Stimulated activated CD8-positive, alpha-beta memory T cell treated with anti-CD3 and anti-CD28 coated beads, Interleukin-7, amount 100 ng/mL, for 1 hour (primary cell): ENCODE measurements at regions not wholly inside any gene's neighbourhood (a gene's known extent, or its start where the extent isn't known, plus 50 kb on each side); places are given as distances from the start of the nearest gene placed in this dataset.
"Not testable (repeated sequence)": the region's sequence is repeated elsewhere in the genome, so short reads cannot be mapped to it uniquely, and the experiment has no call there.

Experiments
- DNase-seq, 2 donors: peaks; one replicate each; pipeline ENCODE4 v3.0.0-alpha.2; 2020; ENCODE audit warnings: low read depth in 2 of 2

GRCh38 chr14:89493406-89493805 lies 76.4 kb upstream of the FOXN3 start:
- no peak for DNase-seq

DNA sequence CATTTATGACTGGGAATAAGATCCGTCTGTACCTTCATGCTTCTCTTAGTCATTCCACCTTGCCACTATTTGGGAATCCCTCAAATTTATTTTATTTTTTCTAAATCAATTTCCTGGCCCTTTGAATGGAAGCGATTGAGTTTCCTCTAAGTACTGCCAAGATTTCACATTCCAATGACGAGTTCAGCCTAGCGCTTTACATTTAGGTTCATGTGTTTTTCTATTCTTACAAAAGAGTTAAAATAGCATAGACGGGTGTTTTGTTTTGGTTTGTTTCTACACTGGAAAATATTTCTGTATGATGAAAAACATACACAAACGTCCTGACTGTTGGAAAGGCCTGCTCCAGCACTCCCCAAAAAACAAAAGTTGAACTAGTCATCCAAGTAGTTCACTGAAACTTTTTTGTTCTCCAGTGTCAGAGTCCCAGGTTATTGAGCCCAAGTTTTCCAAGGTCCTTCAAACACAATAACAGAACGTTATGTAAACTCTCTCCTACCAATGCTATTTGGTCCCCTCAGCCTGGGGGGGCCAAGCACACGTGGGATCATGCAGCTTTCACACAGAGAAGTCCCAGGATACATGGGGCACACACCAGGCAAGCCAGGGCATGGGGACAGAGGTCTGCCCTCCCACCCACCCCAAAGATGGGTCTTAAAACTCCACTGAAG lies 74.8 kb upstream of the FOXN3 start:
- no peak for DNase-seq

DNA sequence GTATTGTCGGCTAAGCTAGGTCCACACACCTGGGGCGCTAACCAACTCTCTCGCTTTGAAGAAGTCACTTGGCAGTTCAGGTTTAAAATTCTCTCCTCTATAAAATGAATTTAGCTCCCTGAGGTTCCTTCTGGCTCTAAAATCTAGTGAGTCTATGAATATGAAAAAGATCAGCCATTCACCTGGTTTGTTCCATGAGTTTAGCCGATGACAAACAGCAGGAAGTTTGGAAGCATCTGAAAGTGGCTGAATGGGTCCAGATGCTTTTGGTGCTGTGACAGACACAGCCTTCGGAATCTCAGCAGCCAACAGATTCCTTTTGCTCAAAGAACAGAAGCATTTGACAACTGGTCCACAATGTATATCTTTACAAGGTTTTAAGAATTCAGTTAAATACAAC lies 73.4 kb upstream of the FOXN3 start:
- DNase-seq, result no peak

DNA sequence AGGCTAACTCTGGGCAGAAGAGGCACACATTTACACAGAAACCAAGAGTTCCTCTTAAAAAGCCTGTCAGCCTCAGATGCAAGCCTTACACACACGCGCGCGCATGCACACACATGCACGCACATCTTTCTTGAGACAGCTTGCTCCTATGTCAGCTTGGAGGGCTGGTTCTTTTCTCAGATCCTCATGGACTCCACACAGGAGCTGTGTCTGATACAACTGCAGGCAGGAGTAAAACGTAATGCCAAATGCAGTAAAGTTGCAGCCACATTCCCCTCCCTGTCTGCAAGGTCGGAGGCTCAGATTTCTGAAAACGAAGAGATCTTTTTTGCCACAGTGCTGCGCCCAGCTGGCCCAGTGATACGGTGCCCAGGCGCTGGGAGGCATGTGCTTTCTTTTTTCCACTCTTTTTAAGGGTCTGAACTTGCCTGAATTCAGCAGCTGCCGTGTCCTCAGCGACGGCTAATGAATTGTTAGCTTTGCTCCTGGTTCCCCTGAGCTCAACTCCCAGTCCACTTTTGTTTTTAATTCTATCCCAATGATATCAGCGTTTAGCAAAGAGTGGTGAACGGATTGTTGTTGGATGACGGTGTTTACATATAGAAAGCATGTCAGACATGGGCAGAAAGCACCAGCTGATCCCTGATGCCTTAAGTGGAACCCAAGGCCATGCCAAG lies 72.9 kb upstream of the FOXN3 start:
- DNase-seq, result no peak

GRCh38 chr14:89486961-89487360 lies 69.9 kb upstream of the FOXN3 start:
- DNase-seq, result no peak

DNA sequence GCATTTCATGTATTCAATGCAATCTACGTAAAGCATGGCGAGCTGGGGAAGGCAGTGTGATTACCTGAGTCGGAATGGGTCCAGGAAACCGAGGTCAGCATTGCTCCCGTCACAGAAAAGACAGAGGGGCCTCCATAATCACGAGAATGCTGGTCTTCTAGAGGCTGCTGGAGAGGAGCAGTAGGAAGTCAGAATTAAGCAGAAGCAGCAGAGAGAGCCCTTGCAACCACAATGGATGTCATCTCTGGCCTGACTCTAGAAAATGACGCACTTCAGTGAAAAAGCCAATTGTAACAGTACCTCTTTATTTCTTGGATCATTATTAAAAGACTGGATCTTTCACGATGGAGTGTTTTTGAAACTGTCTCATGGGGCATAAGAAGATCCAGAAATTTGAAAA lies 69.5 kb upstream of the FOXN3 start:
- no peak for DNase-seq

- DNase-seq, result no peak
Observed at GRCh38 chr14:89485264-89485663, 68.2 kb upstream of the FOXN3 start.

DNA sequence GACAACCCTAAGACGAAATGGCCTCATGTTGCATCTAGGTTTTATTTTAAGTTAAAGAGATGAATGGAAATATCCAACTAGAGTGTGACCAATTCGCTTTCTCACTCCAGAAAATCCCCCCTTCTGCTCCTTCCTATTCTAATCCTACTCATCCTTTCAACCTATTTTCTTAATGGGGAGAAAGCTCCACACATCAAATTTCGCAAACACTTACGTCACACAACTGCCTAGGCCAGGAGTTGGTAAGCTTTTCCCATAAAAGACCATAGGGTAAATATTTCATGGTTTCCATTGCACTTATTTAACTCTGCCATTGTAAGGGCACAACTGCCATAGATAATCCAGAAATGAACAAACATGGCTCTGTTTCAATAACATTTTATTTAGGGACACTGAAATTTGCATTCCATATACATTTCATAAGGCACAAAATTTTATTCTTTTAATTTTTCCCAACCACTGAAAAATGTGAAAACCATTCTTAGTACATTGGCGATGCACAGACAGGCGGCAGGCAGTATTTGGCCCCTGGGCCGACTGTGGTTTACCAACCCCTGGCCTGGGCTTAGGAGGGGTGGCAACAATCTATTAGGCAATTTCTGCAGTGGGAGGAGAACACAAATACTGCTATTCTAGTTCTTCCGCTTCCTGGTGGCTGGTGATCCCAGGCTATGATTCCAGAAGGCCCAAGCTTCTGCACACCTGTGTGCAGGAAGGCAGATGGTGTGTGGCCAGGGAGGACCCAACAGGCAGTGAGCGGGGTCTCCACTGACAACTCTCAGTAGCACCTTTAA lies 67.2 kb upstream of the FOXN3 start:
- no peak for DNase-seq

DNA sequence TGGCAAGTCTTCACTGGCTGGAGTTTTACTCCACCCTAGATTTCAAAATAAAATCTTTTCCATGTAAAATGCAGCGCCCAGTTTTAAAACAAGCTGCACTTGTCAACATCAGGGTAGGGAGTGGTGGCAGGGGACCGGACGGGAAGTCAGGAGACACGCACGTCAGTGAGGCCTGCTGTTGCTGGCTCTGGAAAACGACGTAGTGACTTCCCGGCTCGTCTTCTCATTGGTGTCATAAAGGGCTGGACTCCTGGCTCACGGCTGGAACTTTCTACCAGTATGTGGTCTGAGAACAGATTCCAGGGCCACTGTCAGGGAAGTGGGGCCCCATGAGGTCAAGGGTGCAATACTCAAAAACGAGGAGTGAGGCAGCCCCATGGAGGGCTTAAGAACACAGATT lies 64.2 kb upstream of the FOXN3 start:
- DNase-seq, result no peak

DNA sequence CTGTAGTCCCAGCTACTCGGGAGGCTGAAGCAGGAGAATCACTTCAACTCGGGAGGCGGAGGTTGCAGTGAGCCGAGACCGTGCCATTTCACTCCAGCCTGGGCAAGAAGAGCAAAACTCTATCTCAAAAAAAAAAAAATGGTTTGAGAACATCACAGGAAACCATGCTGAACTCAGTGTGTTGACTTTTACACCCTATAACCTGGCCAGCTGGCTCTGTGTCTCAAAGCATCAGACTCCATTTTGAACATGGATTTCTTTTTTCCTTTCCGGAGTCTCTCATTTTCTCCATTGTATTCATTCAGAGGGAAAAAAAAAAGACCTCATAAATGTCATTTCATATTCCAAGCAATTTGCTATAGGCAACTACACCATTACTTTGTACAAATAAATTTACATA lies 63.2 kb upstream of the FOXN3 start:
- no peak for DNase-seq

GRCh38 chr14:89479802-89480201 lies 62.8 kb upstream of the FOXN3 start:
- DNase-seq, result no peak

DNA sequence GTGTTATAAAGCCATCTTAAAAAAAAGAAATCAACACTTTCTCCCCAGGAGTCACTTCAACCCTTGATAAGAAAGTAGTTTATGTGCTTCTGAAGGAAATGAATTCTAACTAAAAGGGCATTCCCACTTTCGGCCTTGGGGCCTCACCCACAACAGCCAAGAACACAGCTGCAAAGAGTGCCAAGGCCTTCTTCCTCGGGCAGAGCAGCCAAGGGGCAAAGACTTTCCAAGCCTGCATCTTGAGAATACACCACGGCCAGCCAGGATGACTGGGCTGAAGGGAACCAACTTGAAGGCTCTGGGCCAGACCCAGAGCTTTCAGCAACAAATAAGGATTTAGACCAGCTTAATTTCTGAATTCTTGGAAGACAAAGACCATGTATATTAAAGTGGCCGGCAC lies 60.4 kb upstream of the FOXN3 start:
- no peak for DNase-seq

DNA sequence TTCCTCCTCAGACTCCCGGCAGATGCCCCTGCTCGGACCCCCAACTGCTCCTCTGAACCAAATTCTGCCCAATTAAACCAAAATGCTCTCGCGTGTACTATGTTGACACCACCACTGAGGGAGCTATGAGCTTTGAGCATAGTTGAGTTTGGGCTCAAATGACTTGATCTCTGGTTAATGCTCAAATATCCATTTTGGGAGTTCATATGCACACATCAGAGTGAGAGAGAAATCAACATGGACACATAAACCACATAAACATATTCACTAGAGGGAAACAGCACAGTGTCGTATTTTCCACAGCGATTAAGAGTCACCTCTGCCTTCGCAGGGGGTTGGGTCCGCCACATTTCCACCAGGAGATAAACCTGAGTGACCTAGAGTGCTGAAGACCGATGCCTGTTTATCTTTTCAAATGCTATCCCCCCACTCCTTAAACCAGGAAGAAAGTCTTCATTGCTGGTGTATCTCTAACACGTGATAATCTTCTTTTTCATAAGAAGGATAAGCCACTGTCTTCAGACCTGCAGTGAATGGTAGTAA lies 59.4 kb upstream of the FOXN3 start:
- DNase-seq, result no peak

DNA sequence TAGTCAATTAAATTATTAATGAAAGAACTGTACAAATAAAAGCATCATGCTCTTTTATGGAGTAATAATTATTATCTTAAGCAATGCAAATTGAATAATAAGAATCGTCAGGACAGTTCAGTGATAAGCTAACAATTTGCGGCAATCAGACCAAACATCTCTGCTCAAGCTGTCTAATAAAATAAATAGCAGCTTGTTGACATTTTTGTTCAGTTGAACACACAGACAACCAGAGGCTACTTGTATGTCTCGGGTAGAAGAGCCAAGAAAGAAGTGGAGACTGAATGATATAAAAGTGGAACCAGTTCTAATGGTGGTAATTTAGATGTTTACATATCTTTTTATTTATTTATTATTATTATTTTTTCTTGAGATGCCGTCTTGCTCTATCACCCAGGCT lies 57.4 kb upstream of the FOXN3 start:
- no peak for DNase-seq

GRCh38 chr14:89473989-89474388 lies 57.0 kb upstream of the FOXN3 start:
- DNase-seq, result no peak

DNA sequence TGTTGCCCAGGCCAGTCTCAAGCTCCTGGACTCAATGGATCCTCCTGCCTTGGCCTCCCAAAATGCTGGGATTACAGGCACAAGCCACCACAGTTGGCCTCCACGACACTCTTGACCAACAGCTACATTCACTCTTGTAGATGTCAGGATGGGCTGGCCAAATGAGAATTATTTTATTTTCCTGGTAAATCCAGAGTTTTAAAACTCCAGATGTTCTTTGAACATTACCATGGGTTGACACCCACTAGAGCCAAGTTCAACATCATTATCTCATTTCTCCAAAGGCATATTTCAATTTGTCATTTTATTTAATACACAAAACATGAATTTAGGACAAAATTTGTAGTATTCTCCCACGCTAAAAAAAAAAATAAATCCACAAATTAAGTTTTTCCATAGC lies 56.5 kb upstream of the FOXN3 start:
- no peak for DNase-seq

DNA sequence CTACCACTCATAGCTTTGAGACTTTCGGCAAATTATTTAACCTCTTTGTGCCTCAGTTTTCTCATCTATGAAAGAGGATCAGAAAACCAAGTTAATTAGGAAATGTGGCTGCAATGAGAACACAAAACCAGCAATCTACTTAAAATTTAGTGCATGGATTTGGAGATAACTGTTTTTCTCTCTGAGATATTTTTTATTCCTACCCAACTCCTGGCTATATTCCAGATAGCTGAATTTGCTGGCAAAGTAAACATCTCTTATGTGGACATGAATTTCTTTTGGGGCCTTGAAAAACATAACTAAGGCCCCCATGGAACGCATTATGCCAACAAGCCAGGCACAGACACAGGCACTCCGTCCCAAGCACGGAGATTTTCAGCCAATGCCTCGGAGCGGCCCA lies 53.4 kb upstream of the FOXN3 start:
- no peak for DNase-seq

DNA sequence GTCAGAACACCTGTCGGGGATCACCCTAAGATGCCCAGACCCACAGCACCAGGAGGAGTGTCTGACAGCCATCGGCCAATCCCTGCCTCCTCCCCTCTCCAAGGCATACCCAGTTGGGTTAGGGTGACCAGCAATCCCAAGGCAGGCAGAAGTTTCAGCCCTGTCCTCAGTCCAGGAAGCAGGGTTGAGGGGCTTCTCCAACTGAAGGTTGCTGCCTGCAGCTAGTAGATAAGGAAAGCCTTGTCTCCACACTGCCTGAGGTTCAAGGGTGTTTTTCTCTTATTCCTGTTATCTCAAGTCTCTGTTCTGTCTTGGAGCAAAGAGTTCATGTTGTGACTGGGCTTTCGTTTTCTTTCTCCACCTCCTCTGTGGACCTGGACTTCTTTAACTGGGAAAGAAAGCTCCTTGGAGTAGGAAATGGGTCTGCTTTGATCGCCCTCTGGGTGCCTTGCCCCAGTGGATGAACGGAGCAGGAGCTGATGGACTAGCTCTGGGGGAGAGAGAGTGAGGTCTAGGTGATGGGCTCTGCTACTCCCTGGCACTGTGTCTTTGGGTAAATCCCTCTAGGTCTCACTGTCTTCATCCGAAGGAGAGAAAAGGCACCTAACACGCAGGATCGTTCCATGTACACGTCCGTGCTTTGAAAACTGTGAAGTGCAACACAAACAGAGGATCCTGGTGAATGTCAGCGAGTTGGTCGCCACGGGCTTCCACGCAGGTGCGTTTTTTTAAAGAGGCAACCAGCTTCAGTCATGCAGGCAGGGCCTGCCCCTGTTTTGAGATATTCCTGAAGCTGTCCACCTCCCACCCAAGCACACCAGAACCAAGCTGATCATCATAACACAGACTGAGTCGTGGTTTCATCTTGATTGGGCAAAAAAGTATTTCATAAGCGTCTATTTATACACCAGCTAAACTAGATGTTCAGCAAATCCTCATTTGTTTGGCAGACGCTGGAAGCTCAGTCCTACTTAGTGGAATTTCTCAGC lies 52.5 kb upstream of the FOXN3 start:
- DNase-seq, result no peak

- DNase-seq, result no peak
Observed at GRCh38 chr14:89468566-89468965, 51.5 kb upstream of the FOXN3 start.

DNA sequence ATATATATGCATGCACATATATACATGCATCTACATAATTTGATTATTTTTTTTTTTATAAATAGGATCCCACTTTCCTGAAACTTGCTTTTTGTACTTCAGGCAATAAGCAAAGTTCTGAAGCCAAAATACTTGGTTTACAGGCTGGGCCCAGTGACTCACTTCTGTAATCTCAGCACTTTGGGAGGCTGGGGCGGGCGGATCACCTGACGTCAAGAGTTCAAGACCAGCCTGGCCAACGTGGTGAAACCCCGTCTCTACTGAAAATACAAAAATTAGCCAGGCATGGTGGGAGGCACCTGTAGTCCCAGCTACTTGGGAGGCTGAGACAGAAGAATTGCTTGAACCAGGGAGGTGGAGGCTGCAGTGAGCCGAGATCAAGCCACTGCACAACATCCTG lies 51.0 kb upstream of the FOXN3 start:
- DNase-seq, result not testable (repeated sequence)

- no peak for DNase-seq
Observed at GRCh38 chr14:89466944-89467343, 49.9 kb upstream of the FOXN3 start.
